ENCODE measurements at regions not wholly inside any gene's neighbourhood (a gene's known extent, or its start where the extent isn't known, plus 50 kb on each side); places are given as distances from the start of the nearest gene placed in this dataset.

GRCh38 chr10:1947464-1948003 lies 210.2 kb upstream of the ADARB2 start:
- H2AFZ ChIP-seq (ENCODE audit: insufficient read depth, low read depth, low read length, poor library complexity, severe bottlenecking): no peak overlapping the region
- Mint-ChIP-seq H3K27ac (no peak overlapping the region), H3K9me3 (ENCODE audit: insufficient read depth) (peaks cover 7% of the 10 kb centered on the region), H3K4me1 (peaks cover 10% of the 10 kb centered on the region), H3K27me3 (peaks cover 11% of the 10 kb centered on the region), H3K4me3 (no peak overlapping the region)
- H3K79me2 ChIP-seq (ENCODE audit: control insufficient read depth, insufficient read depth, low read length): no peaks in the 10 kb centered on the region
- no peaks in the 10 kb centered on the region for H3K36me3 ChIP-seq (replicated peaks in 1 of 2; ENCODE audit: control extremely low read depth in 1 of 2, control insufficient read depth in 1 of 2, extremely low read depth in 1 of 2, insufficient read depth in 2 of 2, low read length in 1 of 2)
- WGBS (ENCODE audit: insufficient coverage): 97% methylated on average over 3 of the region's 4 CpGs
- peaks cover 8 to 13% of the 10 kb centered on the region in 2 donors for H3K4me1 ChIP-seq (ENCODE audit: control insufficient read depth in 2 of 2, insufficient read depth in 2 of 2, low read length in 2 of 2)
- POLR2A ChIA-PET: no interaction called here
- CTCF ChIA-PET: no interaction called here
- intact Hi-C loops (cut with micrococcal nuclease): no loop called here
- H3K27me3 ChIP-seq (replicated peaks in 1 of 4; ENCODE audit: control extremely low read depth in 1 of 4, control insufficient read depth in 3 of 4, insufficient read depth in 4 of 4, low read length in 3 of 4): no peaks in the 10 kb centered on the region
- H3K9me3 ChIP-seq (ENCODE audit: control extremely low read depth in 1 of 3, control insufficient read depth in 2 of 3, insufficient read depth in 1 of 3, low read length in 2 of 3): peaks cover 0 to 6% (median 0%) of the 10 kb centered on the region in 3 donors
- H3K4me3 ChIP-seq (ENCODE audit: control extremely low read depth in 1 of 5, extremely low read depth in 1 of 5, insufficient read depth in 1 of 5, low read depth in 2 of 5, low read length in 4 of 5): no peak overlapping the region
- DNase-seq (no peak), ATAC-seq (ENCODE audit: low read depth) (no peak)
- no peak overlapping the region for H3K9ac ChIP-seq (ENCODE audit: low read length)
- H3K4me2 ChIP-seq (replicated peaks; ENCODE audit: low read depth, low read length, poor library complexity, severe bottlenecking): no peak overlapping the region
- H4K20me1 ChIP-seq (ENCODE audit: control insufficient read depth, insufficient read depth, low read length, poor library complexity, severe bottlenecking): no peaks in the 10 kb centered on the region
- no peak for TF ChIP-seq EZH2 (IDR thresholded peaks at IDR 0.05; ENCODE audit: borderline replicate concordance, insufficient read depth, low read depth, low read length, poor library complexity, severe bottlenecking)
- TF ChIP-seq, protein P1, sequence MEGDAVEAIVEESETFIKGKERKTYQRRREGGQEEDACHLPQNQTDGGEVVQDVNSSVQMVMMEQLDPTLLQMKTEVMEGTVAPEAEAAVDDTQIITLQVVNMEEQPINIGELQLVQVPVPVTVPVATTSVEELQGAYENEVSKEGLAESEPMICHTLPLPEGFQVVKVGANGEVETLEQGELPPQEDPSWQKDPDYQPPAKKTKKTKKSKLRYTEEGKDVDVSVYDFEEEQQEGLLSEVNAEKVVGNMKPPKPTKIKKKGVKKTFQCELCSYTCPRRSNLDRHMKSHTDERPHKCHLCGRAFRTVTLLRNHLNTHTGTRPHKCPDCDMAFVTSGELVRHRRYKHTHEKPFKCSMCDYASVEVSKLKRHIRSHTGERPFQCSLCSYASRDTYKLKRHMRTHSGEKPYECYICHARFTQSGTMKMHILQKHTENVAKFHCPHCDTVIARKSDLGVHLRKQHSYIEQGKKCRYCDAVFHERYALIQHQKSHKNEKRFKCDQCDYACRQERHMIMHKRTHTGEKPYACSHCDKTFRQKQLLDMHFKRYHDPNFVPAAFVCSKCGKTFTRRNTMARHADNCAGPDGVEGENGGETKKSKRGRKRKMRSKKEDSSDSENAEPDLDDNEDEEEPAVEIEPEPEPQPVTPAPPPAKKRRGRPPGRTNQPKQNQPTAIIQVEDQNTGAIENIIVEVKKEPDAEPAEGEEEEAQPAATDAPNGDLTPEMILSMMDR (IDR thresholded peaks at IDR 0.05): no peak
- H3K27ac ChIP-seq (ENCODE audit: low read length in 2 of 2): no peak overlapping the region

DNA sequence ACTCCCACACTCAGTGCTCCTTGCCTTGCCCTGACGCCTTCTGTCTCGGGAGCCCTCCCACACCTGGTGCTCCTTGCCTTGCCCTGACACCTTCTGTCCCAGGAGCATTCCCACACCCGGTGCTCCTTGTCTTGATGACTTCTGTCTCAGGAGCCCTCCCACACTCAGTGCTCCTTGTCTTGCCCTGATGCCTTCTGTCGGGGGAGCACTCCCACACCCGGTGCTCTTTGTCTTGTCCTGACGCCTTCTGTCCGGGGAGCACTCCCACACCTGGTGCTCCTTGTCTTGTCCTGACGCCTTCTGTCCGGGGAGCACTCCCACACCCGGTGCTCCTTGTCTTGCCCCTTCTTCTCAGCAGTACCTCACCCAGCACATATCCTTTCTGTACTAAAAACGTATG lies 207.2 kb upstream of the ADARB2 start:
- H3K4me1 ChIP-seq (ENCODE audit: control insufficient read depth in 2 of 2, insufficient read depth in 2 of 2, low read length in 2 of 2): peaks cover 15 to 23% of the 10 kb centered on the region in 2 donors
- POLR2A ChIA-PET: no interaction called here
- H3K4me3 ChIP-seq (ENCODE audit: control extremely low read depth in 1 of 5, extremely low read depth in 1 of 5, insufficient read depth in 1 of 5, low read depth in 2 of 5, low read length in 4 of 5): no peak overlapping the region
- ATAC-seq (ENCODE audit: low read depth) (no peak), DNase-seq (no peak)
- CTCF ChIA-PET: no interaction called here
- no peak overlapping the region for H3K9ac ChIP-seq (ENCODE audit: low read length)
- Mint-ChIP-seq H3K27ac (no peak overlapping the region), H3K9me3 (ENCODE audit: insufficient read depth) (peaks cover 4% of the 10 kb centered on the region), H3K27me3 (no peaks in the 10 kb centered on the region), H3K4me3 (no peak overlapping the region), H3K4me1 (peaks cover 17% of the 10 kb centered on the region)
- H3K27me3 ChIP-seq (replicated peaks in 1 of 4; ENCODE audit: control extremely low read depth in 1 of 4, control insufficient read depth in 3 of 4, insufficient read depth in 4 of 4, low read length in 3 of 4): no peaks in the 10 kb centered on the region
- TF ChIP-seq EZH2 (IDR thresholded peaks at IDR 0.05; ENCODE audit: borderline replicate concordance, insufficient read depth, low read depth, low read length, poor library complexity, severe bottlenecking): no peak
- TF ChIP-seq, protein P1 (IDR thresholded peaks at IDR 0.05): no peak
- H3K79me2 ChIP-seq (ENCODE audit: control insufficient read depth, insufficient read depth, low read length): no peaks in the 10 kb centered on the region
- H3K36me3 ChIP-seq (replicated peaks in 1 of 2; ENCODE audit: control extremely low read depth in 1 of 2, control insufficient read depth in 1 of 2, extremely low read depth in 1 of 2, insufficient read depth in 2 of 2, low read length in 1 of 2): no peaks in the 10 kb centered on the region
- no peak overlapping the region for H3K27ac ChIP-seq (ENCODE audit: low read length in 2 of 2)
- peaks cover 0 to 6% (median 0%) of the 10 kb centered on the region in 3 donors for H3K9me3 ChIP-seq (ENCODE audit: control extremely low read depth in 1 of 3, control insufficient read depth in 2 of 3, insufficient read depth in 1 of 3, low read length in 2 of 3)
- H3K4me2 ChIP-seq (replicated peaks; ENCODE audit: low read depth, low read length, poor library complexity, severe bottlenecking): no peak overlapping the region
- H2AFZ ChIP-seq (ENCODE audit: insufficient read depth, low read depth, low read length, poor library complexity, severe bottlenecking): no peak overlapping the region
- WGBS (ENCODE audit: insufficient coverage): 89% methylated on average over 10 of the region's 11 CpGs
- H4K20me1 ChIP-seq (ENCODE audit: control insufficient read depth, insufficient read depth, low read length, poor library complexity, severe bottlenecking): no peaks in the 10 kb centered on the region
- intact Hi-C loops (cut with micrococcal nuclease): no loop called here

Measured in B cell (primary cell).